Breast epithelium (tissue), 4 donors: ENCODE measurements at regions not wholly inside any gene's neighbourhood (a gene's known extent, or its start where the extent isn't known, plus 50 kb on each side); places are given as distances from the start of the nearest gene placed in this dataset.

Source experiments
- DNase-seq, 2 donors: peaks; one replicate each; pipeline ENCODE4 v3.0.0-alpha.2; 2019; ENCODE audit warnings: low spot score in 2 of 2
- H3K27ac ChIP-seq, 2 donors: fragments of 200-600 bp; sonication (generic) in 1 of 2; one replicate each; pipeline ENCODE4 v1.5.1; 2016 to 2019; ENCODE audit warnings: mild to moderate bottlenecking in 1 of 2
- H3K27me3 ChIP-seq, 2 donors: fragments of 200-600 bp; sonication (generic) in 1 of 2; one replicate each; pipeline versions ENCODE4 v1.5.1 to v1.6.0; 2017 to 2019; ENCODE audit warnings: control low read depth in 1 of 2, mild to moderate bottlenecking in 1 of 2
- H3K36me3 ChIP-seq: fragments of 200-600 bp; one replicate; pipeline ENCODE4 v1.5.1; 2019
- H3K4me1 ChIP-seq, 2 donors: fragments of 200-600 bp; sonication (generic); one replicate each; pipeline ENCODE4 v1.5.1; 2016 to 2019; ENCODE audit warnings: control low read depth in 1 of 2
- H3K4me3 ChIP-seq, 3 donors: fragments of 200-600 bp; sonication (generic); 1 replicate in 2 of 3; 2 replicates in 1 of 3; pipeline ENCODE4 v1.5.1; 2016 to 2019; ENCODE audit warnings: mild to moderate bottlenecking in 3 of 3, moderate library complexity in 2 of 3
- H3K9me3 ChIP-seq, 2 donors: fragments of 200-600 bp; sonication (generic) in 1 of 2; one replicate each; pipeline ENCODE4 v1.5.1; 2016 to 2019; ENCODE audit warnings: control low read depth in 1 of 2
- CTCF ChIP-seq, 3 donors: fragments of 450-650 bp; IDR thresholded peaks; one replicate each; pipeline ENCODE4 v1.5.1; 2016 to 2017; ENCODE audit warnings: antibody characterized with exemption in 3 of 3, mild to moderate bottlenecking in 3 of 3, moderate library complexity in 3 of 3
- POLR2A ChIP-seq: fragments of 450-650 bp; IDR thresholded peaks from one replicate; pipeline ENCODE4 v1.6.1; 2016; ENCODE audit warnings: antibody characterized with exemption, mild to moderate bottlenecking, moderate library complexity
- POLR2AphosphoS5 ChIP-seq, 3 donors: sonication (generic); formaldehyde crosslinking; IDR thresholded peaks; one replicate each; pipeline ENCODE4 v1.6.1; 2017; ENCODE audit warnings: antibody characterized with exemption in 3 of 3
- intact Hi-C: fragments of 100-400 bp; cut with DNase I; formaldehyde crosslinking; loops from one replicate; pipeline ENCODE4 v1.15.1; 2023; ENCODE audit warnings: low total_unique reads

GRCh38 chr5:92419261-92419660 lies 1036.1 kb upstream of the ARRDC3 start:
- DNase-seq: no peak

DNA sequence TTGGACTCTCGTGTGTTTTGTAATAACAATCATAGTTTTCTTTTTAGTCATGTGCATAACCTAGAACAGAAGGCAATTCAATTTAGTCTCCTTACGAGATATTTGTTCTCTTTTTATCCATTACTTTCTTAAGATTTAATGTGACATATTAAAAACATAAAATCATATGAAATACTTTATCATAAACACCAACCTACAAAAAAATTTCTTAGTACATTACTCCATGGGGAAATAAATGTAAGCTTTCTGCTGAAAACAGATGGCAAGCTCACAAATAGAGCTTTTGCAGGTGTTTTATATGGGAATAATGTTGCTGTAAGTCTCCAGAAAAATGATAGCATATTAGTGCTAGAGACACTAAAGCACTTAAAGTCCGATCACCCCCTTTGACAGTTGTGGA lies 1035.2 kb upstream of the ARRDC3 start:
- H3K9me3 ChIP-seq: no peaks in the 10 kb centered on the region
- intact Hi-C loops: no loop called here
- no peaks in the 10 kb centered on the region for H3K4me1 ChIP-seq
- no peak overlapping the region for H3K27ac ChIP-seq
- no peak overlapping the region for H3K4me3 ChIP-seq
- no peak for DNase-seq
- no peaks in the 10 kb centered on the region for H3K36me3 ChIP-seq
- H3K27me3 ChIP-seq: no peaks in the 10 kb centered on the region
- TF ChIP-seq CTCF (IDR thresholded peaks at IDR 0.05) (no peak), POLR2AphosphoS5 (IDR thresholded peaks at IDR 0.05) (no peak), POLR2A (no peak)

More at GRCh38 chr5:92419261-92419660, 1036.1 kb upstream of the ARRDC3 start:
- Histone ChIP-seq H3K36me3 (no peaks in the 10 kb centered on the region), H3K27me3 (no peaks in the 10 kb centered on the region), H3K4me3 (no peak overlapping the region), H3K4me1 (no peaks in the 10 kb centered on the region), H3K9me3 (no peaks in the 10 kb centered on the region), H3K27ac (no peak overlapping the region)
- no peak for TF ChIP-seq CTCF (IDR thresholded peaks at IDR 0.05)
- TF ChIP-seq POLR2A: no peak
- TF ChIP-seq POLR2AphosphoS5 (IDR thresholded peaks at IDR 0.05): no peak
- intact Hi-C loops: no loop called here

DNA sequence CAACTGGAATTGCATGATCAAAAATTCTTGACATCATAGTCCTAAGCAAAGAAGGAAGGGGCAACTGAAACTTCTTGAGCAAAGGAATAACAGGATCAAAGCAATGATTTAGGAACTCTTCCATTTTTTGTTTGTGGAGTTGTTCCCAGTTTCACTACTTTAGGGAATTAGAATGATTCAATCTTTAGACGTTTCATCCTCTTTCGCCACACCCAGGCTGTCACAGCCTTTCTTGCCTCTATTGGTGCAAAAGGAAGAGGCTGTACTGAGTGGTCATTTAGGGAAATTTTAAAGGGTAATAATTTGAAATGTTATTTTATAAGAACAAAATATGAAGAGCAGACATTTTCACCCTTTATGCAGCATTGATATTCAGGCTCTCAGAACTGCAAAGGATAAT lies 1026.0 kb upstream of the ARRDC3 start:
- intact Hi-C loops: no loop called here
- TF ChIP-seq POLR2AphosphoS5 (IDR thresholded peaks at IDR 0.05) (no peak), POLR2A (no peak)
- no peak for DNase-seq
- H3K9me3 ChIP-seq: no peaks in the 10 kb centered on the region
- no peaks in the 10 kb centered on the region for H3K27me3 ChIP-seq
- no peaks in the 10 kb centered on the region for H3K4me1 ChIP-seq
- H3K27ac ChIP-seq: no peak overlapping the region
- H3K36me3 ChIP-seq: no peaks in the 10 kb centered on the region
- no peak overlapping the region for H3K4me3 ChIP-seq

- no peaks in the 10 kb centered on the region for H3K4me1 ChIP-seq
- DNase-seq: no peak
- no peaks in the 10 kb centered on the region for H3K36me3 ChIP-seq
- TF ChIP-seq POLR2A (no peak), CTCF (IDR thresholded peaks at IDR 0.05) (no peak), POLR2AphosphoS5 (IDR thresholded peaks at IDR 0.05) (no peak)
- H3K27me3 ChIP-seq: no peaks in the 10 kb centered on the region
- no peaks in the 10 kb centered on the region for H3K9me3 ChIP-seq
- H3K27ac ChIP-seq: no peak overlapping the region
- intact Hi-C loops: no loop called here
- H3K4me3 ChIP-seq: no peak overlapping the region
These were observed 1020.0 kb upstream of the ARRDC3 start for GRCh38 chr5:92402956-92403702.

GRCh38 chr5:92402045-92402444 lies 1018.9 kb upstream of the ARRDC3 start:
- Histone ChIP-seq H3K27me3 (no peaks in the 10 kb centered on the region), H3K36me3 (no peaks in the 10 kb centered on the region), H3K9me3 (no peaks in the 10 kb centered on the region), H3K4me3 (no peak overlapping the region), H3K4me1 (no peaks in the 10 kb centered on the region), H3K27ac (no peak overlapping the region)
- no peak for TF ChIP-seq POLR2AphosphoS5 (IDR thresholded peaks at IDR 0.05)
- TF ChIP-seq CTCF (IDR thresholded peaks at IDR 0.05): no peak
- TF ChIP-seq POLR2A: no peak
- no peak for DNase-seq
- intact Hi-C loops: no loop called here
